Right atrium auricular region (tissue), 2 donors: ENCODE measurements at regions not wholly inside any gene's neighbourhood (a gene's known extent, or its start where the extent isn't known, plus 50 kb on each side); places are given as distances from the start of the nearest gene placed in this dataset.
A peak's percentile ranks its signal among the peaks of the same experiment; 100 is the strongest.

ENCODE experiments used
- DNase-seq: peaks from one replicate; pipeline ENCODE4 v3.0.0-alpha.2; 2019; ENCODE audit warnings: low spot score
- H3K27ac ChIP-seq, 2 donors: fragments of 200-600 bp; sonication (generic); 1 replicate in 1 of 2; 2 replicates in 1 of 2; pipeline ENCODE4 v1.5.1; 2016 to 2019
- H3K27me3 ChIP-seq, 2 donors: fragments of 200-600 bp; sonication (generic); one replicate each; pipeline versions ENCODE4 v1.5.1 to v1.6.0; 2017 to 2019
- H3K36me3 ChIP-seq: fragments of 200-600 bp; sonication (generic); one replicate; pipeline ENCODE4 v1.5.1; 2016
- H3K4me1 ChIP-seq, 2 donors: fragments of 200-600 bp; sonication (generic); one replicate each; pipeline versions ENCODE4 v1.5.1 to v1.6.0; 2017 to 2019
- H3K4me3 ChIP-seq, 2 donors: fragments of 200-600 bp; sonication (generic); 1 replicate in 1 of 2; 2 replicates in 1 of 2; pipeline ENCODE4 v1.5.1; 2017 to 2019; ENCODE audit warnings: mild to moderate bottlenecking in 1 of 2, moderate library complexity in 1 of 2
- H3K9me3 ChIP-seq, 2 donors: fragments of 200-600 bp; sonication (generic); one replicate each; pipeline ENCODE4 v1.5.1; 2019
- TF ChIP-seq, protein P1 (sequence below), 2 donors: fragments of 200-600 bp; sonication (generic); IDR thresholded peaks; one replicate each; pipeline ENCODE4 v1.5.1; 2019; ENCODE audit warnings: antibody characterized with exemption in 2 of 2

DNA sequence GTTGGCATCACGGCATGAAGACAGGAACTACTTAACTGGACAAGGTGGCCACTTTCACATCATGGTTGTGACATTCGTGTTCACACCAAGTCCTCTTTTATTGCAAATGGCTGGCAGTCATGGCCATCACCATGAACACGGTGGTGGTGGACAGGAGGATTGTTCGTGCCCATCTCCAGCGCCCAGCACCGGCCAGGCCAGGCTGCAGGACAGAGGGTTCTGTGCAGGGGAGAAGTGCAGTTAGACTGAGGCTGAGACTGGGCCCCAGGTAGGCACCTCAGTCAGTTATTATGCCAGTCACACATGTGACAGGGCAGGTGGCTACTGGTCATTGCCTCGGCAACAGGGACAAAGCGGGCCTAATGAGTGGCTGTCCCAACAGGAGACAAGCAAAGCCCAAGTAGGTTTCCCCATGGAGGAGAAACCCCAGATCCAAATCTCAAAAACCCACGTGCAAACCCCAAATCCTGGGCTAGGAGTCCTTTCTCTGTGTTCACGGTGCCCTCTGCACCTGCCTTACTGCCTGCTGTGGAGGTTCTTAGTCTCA lies 468.1 kb upstream of the MYT1L start:
- DNase-seq: no peak
- Histone ChIP-seq H3K27ac (no peak overlapping the region), H3K4me1 (no peaks in the 10 kb centered on the region), H3K4me3 (no peak overlapping the region), H3K27me3 (no peaks in the 10 kb centered on the region), H3K36me3 (no peaks in the 10 kb centered on the region), H3K9me3 (peaks cover 0 to 9% of the 10 kb centered on the region in 2 donors)
- TF ChIP-seq, protein P1, sequence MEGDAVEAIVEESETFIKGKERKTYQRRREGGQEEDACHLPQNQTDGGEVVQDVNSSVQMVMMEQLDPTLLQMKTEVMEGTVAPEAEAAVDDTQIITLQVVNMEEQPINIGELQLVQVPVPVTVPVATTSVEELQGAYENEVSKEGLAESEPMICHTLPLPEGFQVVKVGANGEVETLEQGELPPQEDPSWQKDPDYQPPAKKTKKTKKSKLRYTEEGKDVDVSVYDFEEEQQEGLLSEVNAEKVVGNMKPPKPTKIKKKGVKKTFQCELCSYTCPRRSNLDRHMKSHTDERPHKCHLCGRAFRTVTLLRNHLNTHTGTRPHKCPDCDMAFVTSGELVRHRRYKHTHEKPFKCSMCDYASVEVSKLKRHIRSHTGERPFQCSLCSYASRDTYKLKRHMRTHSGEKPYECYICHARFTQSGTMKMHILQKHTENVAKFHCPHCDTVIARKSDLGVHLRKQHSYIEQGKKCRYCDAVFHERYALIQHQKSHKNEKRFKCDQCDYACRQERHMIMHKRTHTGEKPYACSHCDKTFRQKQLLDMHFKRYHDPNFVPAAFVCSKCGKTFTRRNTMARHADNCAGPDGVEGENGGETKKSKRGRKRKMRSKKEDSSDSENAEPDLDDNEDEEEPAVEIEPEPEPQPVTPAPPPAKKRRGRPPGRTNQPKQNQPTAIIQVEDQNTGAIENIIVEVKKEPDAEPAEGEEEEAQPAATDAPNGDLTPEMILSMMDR (IDR thresholded peaks at IDR 0.05): no peak

DNA sequence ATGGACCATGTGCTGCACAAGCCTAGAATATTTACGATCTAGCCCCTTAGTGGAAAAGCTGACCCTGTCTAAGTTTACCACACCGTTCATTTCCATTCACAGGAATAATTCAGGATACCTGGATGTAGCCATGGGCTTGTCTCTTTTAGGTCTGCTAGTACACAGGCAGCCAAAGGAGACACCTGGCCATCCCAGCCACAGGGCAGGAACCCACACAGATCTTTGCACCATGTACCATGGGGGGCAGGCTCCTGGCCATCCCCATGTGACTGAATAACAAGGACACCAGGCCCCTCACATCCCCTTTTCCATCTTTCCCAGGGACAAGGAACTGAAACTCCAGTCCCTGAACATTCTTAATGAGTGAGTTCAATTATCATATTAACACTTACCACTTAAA lies 467.3 kb upstream of the MYT1L start:
- H3K4me3 ChIP-seq: no peak overlapping the region
- peaks cover 0 to 9% of the 10 kb centered on the region in 2 donors for H3K9me3 ChIP-seq
- TF ChIP-seq, protein P1 (IDR thresholded peaks at IDR 0.05): no peak
- H3K4me1 ChIP-seq: no peaks in the 10 kb centered on the region
- no peaks in the 10 kb centered on the region for H3K36me3 ChIP-seq
- peak; percentile 2 for DNase-seq
- no peaks in the 10 kb centered on the region for H3K27me3 ChIP-seq
- no peak overlapping the region for H3K27ac ChIP-seq

DNA sequence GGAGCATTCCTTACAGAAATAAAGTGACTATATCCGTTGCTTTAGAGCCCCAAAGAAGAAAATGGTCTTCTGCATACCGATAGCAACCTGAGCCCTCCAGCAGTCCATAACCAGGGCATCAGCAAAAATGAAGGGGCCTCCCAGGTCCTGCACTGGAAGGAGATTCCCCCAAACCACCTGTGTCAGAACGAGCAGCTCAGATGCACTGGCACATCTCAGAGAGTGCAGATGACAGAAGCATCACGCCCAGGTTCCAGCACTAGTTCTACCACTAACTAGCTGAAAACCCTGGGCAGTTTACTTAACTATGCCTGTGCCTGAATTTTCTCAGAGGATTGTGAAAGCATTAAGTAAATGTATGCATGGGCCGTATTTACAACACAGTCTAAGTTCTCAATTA lies 466.7 kb upstream of the MYT1L start:
- peaks cover 0 to 6% of the 10 kb centered on the region in 2 donors for H3K9me3 ChIP-seq
- no peak overlapping the region for H3K27ac ChIP-seq
- TF ChIP-seq, protein P1 (IDR thresholded peaks at IDR 0.05): no peak
- no peaks in the 10 kb centered on the region for H3K27me3 ChIP-seq
- H3K4me1 ChIP-seq: no peaks in the 10 kb centered on the region
- no peaks in the 10 kb centered on the region for H3K36me3 ChIP-seq
- DNase-seq: peak; percentile 26
- H3K4me3 ChIP-seq: no peak overlapping the region

DNA sequence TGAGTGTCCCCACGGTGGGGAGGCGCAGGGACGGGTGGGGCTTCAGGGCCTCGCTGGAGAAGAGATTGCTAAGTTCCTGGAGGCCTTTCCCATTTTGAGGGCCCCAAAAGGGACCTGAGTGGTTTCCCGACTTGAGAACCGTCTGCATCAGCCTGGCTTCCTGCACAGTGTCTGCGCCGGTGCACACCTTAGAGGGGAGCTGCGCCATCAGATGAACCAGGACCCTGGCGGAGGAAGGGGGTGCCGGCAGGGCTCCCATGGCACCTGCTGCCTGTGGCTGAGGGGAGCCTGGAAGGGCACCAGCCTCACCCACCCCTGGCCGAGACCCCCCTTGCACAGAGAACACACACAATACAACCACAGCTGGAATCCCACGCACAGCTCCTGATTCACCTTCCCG lies 465.1 kb upstream of the MYT1L start:
- TF ChIP-seq, protein P1 (IDR thresholded peaks at IDR 0.05): no peak
- Histone ChIP-seq H3K4me3 (no peak overlapping the region), H3K9me3 (no peaks in the 10 kb centered on the region), H3K36me3 (no peaks in the 10 kb centered on the region), H3K4me1 (no peaks in the 10 kb centered on the region), H3K27ac (no peak overlapping the region), H3K27me3 (no peaks in the 10 kb centered on the region)
- DNase-seq: peak; percentile 47

DNA sequence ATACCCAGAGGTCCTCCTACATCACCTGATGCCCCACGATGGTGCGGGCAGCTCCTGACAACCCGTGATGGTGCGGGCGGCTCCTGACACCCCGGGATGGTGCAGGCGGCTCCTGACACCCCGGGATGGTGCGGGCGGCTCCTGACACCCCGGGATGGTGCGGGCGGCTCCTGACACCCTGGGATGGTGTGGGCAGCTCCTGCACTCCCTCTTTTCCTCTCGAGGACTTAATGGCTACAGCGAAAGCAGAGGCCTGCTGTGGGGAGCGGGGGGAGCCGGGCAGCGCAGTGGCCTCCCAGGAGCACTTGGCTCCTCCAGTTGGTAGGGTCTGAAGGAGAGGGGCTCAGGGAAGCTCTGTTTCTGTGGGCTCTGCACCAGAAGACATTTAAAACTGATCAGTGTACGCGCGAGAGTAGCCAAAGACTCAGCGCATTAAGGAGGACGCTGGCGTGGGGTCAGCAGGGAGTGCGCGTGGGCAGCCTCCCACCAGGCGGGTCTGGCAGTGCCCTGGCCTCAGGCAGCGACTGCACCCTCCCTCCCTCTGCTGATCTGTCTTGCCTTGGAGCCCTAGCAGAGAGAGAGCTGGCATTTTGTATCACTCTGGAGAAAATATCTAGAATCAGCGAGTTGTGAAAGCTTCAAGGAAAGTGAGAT lies 464.5 kb upstream of the MYT1L start:
- H3K27ac ChIP-seq: no peak overlapping the region
- H3K4me1 ChIP-seq: no peaks in the 10 kb centered on the region
- peak; percentile 26 for DNase-seq
- H3K27me3 ChIP-seq: no peaks in the 10 kb centered on the region
- no peaks in the 10 kb centered on the region for H3K36me3 ChIP-seq
- H3K9me3 ChIP-seq: no peaks in the 10 kb centered on the region
- H3K4me3 ChIP-seq: no peak overlapping the region
- TF ChIP-seq, protein P1 (IDR thresholded peaks at IDR 0.05): no peak
